GM23338 (cell line): ENCODE measurements at regions not wholly inside any gene's neighbourhood (a gene's known extent, or its start where the extent isn't known, plus 50 kb on each side); places are given as distances from the start of the nearest gene placed in this dataset.
"Not testable (repeated sequence)": the region's sequence is repeated elsewhere in the genome, so short reads cannot be mapped to it uniquely, and the experiment has no call there.

Experiments
- ATAC-seq: fragments of 200-7000 bp; cut with Tn5 transposase; 3 replicates; pipeline ENCODE4 v1.9.1; 2020
- DNase-seq: peaks from one replicate; pipeline ENCODE4 v3.0.0-alpha.2; 2015; ENCODE audit warnings: low spot score
- H2AFZ ChIP-seq: fragments of 200-600 bp; sonication (generic); 2 replicates; pipeline ENCODE4 v1.8.0; 2016; ENCODE audit warnings: antibody characterized with exemption, mild to moderate bottlenecking, moderate library complexity
- H3F3A ChIP-seq: fragments of 200-600 bp; sonication (generic); replicated peaks from 2 replicates; pipeline ENCODE4 v1.8.0; 2017; ENCODE audit warnings: antibody characterized with exemption, mixed run types, low read depth
- H3K27ac ChIP-seq: fragments of 200-600 bp; sonication (generic); 2 replicates; pipeline ENCODE4 v1.6.1; 2016; ENCODE audit warnings: low read depth
- H3K27me3 ChIP-seq: fragments of 200-600 bp; sonication (generic); 2 replicates; pipeline ENCODE4 v1.8.0; 2016; ENCODE audit warnings: mild to moderate bottlenecking, mixed run types, moderate library complexity; ENCODE audit not compliant: insufficient read depth
- H3K36me3 ChIP-seq: fragments of 200-600 bp; sonication (generic); 2 replicates; pipeline ENCODE4 v1.8.0; 2016; ENCODE audit warnings: mild to moderate bottlenecking; ENCODE audit not compliant: insufficient read depth
- H3K4me1 ChIP-seq: fragments of 200-600 bp; sonication (generic); 2 replicates; pipeline ENCODE4 v1.8.0; 2016; ENCODE audit warnings: mild to moderate bottlenecking, moderate library complexity; ENCODE audit not compliant: insufficient read depth
- H3K4me2 ChIP-seq: fragments of 200-600 bp; sonication (generic); 2 replicates; pipeline ENCODE4 v1.7.1; 2017; ENCODE audit warnings: mixed run types
- H3K4me3 ChIP-seq: fragments of 200-600 bp; sonication (generic); 2 replicates; pipeline ENCODE4 v1.6.1; 2016; ENCODE audit warnings: mixed run types
- H3K79me2 ChIP-seq: fragments of 200-600 bp; sonication (generic); replicated peaks from 2 replicates; pipeline ENCODE4 v1.8.0; 2017; ENCODE audit warnings: mild to moderate bottlenecking; ENCODE audit not compliant: insufficient read depth
- H3K9me2 ChIP-seq: fragments of 200-600 bp; sonication (generic); 2 replicates; pipeline ENCODE4 v1.8.0; 2017; ENCODE audit not compliant: insufficient read depth
- H4K20me1 ChIP-seq: fragments of 200-600 bp; sonication (generic); replicated peaks from 2 replicates; pipeline ENCODE4 v1.8.0; 2017; ENCODE audit warnings: mild to moderate bottlenecking; ENCODE audit not compliant: insufficient read depth
- H3K27ac Mint-ChIP-seq: 2 replicates; pipeline ENCODE4 v1.8.0; 2020; ENCODE audit warnings: inconsistent platforms, mild to moderate bottlenecking, moderate library complexity, mixed read lengths
- H3K27me3 Mint-ChIP-seq: 3 replicates; pipeline ENCODE4 v1.8.0; 2022; ENCODE audit warnings: low read depth, mild to moderate bottlenecking, moderate library complexity, mixed read lengths, inconsistent platforms; ENCODE audit not compliant: insufficient read depth, poor library complexity
- H3K36me3 Mint-ChIP-seq: 3 replicates; pipeline ENCODE4 v1.8.0; 2021; ENCODE audit warnings: low read depth, mild to moderate bottlenecking, inconsistent platforms, moderate library complexity, mixed read lengths
- H3K4me1 Mint-ChIP-seq: 3 replicates; pipeline ENCODE4 v1.8.0; 2020; ENCODE audit warnings: mild to moderate bottlenecking, inconsistent platforms, mixed read lengths
- H3K4me3 Mint-ChIP-seq: 3 replicates; pipeline ENCODE4 v1.8.0; 2021; ENCODE audit warnings: moderate library complexity, mild to moderate bottlenecking, inconsistent platforms, mixed read lengths
- H3K9me3 Mint-ChIP-seq: 3 replicates; pipeline ENCODE4 v1.8.0; 2020; ENCODE audit warnings: moderate library complexity, mild to moderate bottlenecking, inconsistent platforms, mixed read lengths

DNA sequence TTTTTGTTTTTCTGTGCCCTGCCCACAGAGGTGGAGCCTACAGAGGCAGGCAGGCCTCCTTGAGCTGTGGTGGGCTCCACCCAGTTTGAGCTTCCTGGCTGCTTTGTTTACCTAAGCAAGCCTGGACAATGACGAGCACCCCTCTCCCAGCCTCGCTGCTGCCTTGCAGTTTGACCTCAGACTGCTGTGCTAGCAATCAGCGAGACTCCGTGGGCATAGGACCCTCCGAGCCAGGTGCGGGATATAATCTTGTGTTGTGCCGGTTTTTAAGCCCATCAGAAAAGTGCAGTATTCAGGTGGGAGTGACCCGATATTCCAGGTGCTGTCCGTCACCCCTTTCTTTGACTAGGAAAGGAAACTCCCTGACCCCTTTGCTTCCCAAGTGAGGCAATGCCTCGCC lies 786.1 kb downstream of the OR4C45 start:
- not testable (repeated sequence) for H3K4me3 ChIP-seq, H3K4me1 ChIP-seq, H3K27ac ChIP-seq, H3K27me3 Mint-ChIP-seq, H3K27ac Mint-ChIP-seq, H4K20me1 ChIP-seq, H3K4me1 Mint-ChIP-seq, H3K36me3 ChIP-seq, H3K4me2 ChIP-seq, H3K4me3 Mint-ChIP-seq, DNase-seq, ATAC-seq, H3K9me2 ChIP-seq, H2AFZ ChIP-seq, H3K27me3 ChIP-seq, H3K79me2 ChIP-seq, H3F3A ChIP-seq
- Mint-ChIP-seq H3K36me3 (peaks cover 17% of the 10 kb centered on the region), H3K9me3 (peaks cover 60% of the 10 kb centered on the region)
